C4-2B (cell line): ENCODE measurements at regions not wholly inside any gene's neighbourhood (a gene's known extent, or its start where the extent isn't known, plus 50 kb on each side); places are given as distances from the start of the nearest gene placed in this dataset.

Experiments used
- H3K27ac ChIP-seq: fragments of 450-650 bp; 2 replicates; pipeline ENCODE4 v1.5.1; 2017
- ZFX ChIP-seq: fragments of 450-650 bp; IDR thresholded peaks from 2 replicates; pipeline ENCODE4 v1.6.1; 2017
- TF ChIP-seq, protein P1 (sequence below): fragments of 450-650 bp; conservative IDR thresholded peaks from 2 replicates; pipeline ENCODE4 v1.5.1; 2017; ENCODE audit warnings: mild to moderate bottlenecking

DNA sequence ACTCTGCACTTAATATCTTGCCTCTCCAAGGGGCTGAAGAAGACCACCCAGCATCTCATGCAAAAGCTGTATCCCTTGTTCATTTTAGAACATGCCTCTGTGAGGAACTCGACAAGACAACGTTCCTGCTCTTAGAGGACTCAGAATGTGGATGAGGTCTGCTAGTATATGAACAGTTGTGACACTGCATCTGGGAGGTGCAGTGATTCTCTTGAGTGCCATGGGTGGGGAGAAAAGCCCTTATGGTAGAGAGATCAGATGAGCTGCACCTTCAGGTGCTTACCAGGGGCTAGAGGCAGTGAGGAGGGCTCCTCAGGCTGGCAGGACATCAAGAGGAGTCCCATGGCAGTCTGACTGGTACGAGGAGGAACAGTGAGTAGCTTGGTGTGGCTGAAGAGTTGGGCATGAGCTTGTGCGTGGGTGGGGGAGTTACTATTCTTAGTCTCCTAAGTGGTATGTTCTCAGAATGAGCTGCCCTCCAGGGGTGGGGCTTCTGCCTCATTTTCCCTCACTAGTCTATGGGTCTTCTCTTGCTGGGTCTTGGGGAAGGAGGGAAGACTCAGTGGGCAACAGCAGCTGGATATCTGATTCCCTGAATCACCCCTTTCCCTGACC is 56.7 kb upstream of the ATP2B2 start:
- H3K27ac ChIP-seq, result no peak overlapping the region
- TF ChIP-seq, protein P1, sequence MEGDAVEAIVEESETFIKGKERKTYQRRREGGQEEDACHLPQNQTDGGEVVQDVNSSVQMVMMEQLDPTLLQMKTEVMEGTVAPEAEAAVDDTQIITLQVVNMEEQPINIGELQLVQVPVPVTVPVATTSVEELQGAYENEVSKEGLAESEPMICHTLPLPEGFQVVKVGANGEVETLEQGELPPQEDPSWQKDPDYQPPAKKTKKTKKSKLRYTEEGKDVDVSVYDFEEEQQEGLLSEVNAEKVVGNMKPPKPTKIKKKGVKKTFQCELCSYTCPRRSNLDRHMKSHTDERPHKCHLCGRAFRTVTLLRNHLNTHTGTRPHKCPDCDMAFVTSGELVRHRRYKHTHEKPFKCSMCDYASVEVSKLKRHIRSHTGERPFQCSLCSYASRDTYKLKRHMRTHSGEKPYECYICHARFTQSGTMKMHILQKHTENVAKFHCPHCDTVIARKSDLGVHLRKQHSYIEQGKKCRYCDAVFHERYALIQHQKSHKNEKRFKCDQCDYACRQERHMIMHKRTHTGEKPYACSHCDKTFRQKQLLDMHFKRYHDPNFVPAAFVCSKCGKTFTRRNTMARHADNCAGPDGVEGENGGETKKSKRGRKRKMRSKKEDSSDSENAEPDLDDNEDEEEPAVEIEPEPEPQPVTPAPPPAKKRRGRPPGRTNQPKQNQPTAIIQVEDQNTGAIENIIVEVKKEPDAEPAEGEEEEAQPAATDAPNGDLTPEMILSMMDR, result no peak
- no peak for TF ChIP-seq ZFX

GRCh38 chr3:10563396-10563795 is 58.0 kb upstream of the ATP2B2 start:
- no peak for TF ChIP-seq ZFX
- TF ChIP-seq, protein P1, result no peak
- H3K27ac ChIP-seq, result no peak overlapping the region

DNA sequence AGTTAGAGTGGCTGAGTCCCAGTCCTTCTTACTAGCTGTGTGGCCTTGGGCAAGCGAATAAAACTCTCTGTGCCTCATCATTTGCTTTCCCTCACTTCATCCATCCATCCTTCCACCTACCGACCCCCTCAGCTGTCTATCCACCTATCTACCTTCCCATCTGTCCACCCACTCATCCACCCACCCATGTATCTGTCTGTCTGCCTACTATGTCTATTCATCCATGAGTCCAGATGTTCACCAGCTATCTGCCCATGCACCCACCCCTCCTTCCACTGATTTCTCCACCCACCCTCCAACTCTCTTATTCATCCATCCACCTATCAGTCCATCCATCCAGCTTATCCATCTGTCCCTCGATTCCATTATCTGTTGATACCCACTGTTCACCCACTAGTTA is 60.4 kb upstream of the ATP2B2 start:
- TF ChIP-seq, protein P1, result no peak
- no peak for TF ChIP-seq ZFX
- no peak overlapping the region for H3K27ac ChIP-seq

- H3K27ac ChIP-seq, result no peak overlapping the region
- no peak for TF ChIP-seq ZFX
- TF ChIP-seq, protein P1, result no peak
Measured at GRCh38 chr3:10566451-10566850, 61.1 kb upstream of the ATP2B2 start.

- no peak overlapping the region for H3K27ac ChIP-seq
- no peak for TF ChIP-seq ZFX
- TF ChIP-seq, protein P1, result no peak
Measured at GRCh38 chr3:10568549-10568948, 63.2 kb upstream of the ATP2B2 start.

DNA sequence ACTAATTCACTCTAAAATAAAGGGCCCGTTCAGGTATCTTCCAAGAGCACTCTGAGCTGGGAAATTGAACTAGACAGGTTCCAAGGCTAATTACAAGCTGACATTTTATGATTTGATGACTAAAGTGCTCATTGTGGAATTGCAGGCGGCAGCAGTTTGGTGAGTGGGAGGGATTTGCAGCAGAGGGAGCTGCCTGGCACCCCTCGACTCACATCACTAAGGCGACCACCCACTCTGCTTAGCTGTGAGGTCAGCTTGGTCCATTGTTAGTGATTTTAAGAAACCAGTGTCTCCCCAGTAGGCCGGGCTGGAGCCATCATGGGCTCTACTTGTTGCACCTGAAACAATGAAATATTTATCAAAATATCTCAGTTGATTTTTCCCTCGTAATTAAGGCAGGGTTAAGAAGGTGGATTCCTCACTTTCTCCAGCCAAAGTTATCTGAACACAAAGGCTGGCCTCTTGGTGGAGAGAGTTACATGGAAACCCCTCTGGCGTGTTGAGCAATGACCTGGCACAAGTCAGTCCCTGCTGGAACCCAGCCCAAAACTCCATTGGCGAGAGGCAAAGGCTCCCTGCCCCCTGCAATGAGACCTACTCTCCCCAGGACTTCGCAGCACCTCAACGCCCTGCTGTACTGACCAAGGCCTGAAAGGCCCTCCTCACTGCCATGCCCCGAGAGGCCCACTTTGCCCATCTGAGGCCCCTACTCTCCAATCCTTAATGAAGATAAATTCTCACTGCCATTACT is 65.0 kb upstream of the ATP2B2 start:
- no peak for TF ChIP-seq ZFX
- TF ChIP-seq, protein P1, result no peak
- H3K27ac ChIP-seq, result no peak overlapping the region

DNA sequence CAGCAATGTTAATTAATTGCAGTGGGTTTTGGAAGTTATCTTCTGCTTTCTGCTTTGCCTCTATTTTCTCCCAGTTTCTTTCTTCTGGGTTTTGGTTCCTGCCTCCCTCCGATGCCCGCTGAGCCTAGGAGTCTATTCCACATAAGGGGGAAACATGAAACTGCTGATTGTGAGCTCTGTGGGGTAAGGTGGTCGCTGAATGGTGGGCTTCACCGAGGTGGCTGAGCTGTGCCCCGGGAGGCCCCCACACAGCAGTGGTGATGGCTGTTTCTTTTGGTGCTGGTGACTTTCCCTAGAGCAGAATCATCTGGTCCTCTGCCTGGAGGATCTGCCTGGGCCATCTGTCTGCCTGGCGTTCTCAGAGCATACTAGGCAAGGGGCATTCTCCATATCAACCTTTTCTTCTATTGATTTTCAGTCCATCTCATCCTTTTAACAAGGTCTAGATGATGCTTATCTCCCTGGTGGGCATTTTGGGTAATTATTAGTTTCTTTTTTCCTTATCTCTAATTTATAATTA is 68.8 kb upstream of the ATP2B2 start:
- TF ChIP-seq ZFX, result no peak
- H3K27ac ChIP-seq, result no peak overlapping the region
